H1 (cell line): ENCODE measurements at regions not wholly inside any gene's neighbourhood (a gene's known extent, or its start where the extent isn't known, plus 50 kb on each side); places are given as distances from the start of the nearest gene placed in this dataset.

ENCODE experiments used
- CTCF ChIA-PET: fragments of 300-600 bp; sonication (Branson Sonifier 250); formaldehyde crosslinking; loops from one replicate; lab custom pipeline; 2021; ENCODE audit not compliant: partially characterized antibody; lab: Charles Lee
- POLR2A ChIA-PET: fragments of 300-600 bp; sonication (Branson Sonifier 250); formaldehyde crosslinking; loops from one replicate; lab custom pipeline; 2021; ENCODE audit warnings: inconsistent platforms; ENCODE audit not compliant: partially characterized antibody; lab: Charles Lee
- DNase-seq, 2 experiments: peaks; one replicate each; pipeline versions ENCODE4 v3.0.0 to v3.0.0-alpha.2; 2010 to 2022; ENCODE audit warnings: low spot score in 2 of 2, low read depth in 1 of 2, mixed read lengths in 1 of 2
- FAIRE-seq: peaks from 2 replicates; lab custom pipeline; 2011; peaks lifted over from hg19 to GRCh38; lab: Jason Lieb, UNC
- H2AFZ ChIP-seq: 2 replicates; pipeline ENCODE4 v1.8.1; 2012; ENCODE audit warnings: low read length, inconsistent platforms
- H2AK5ac ChIP-seq: 2 replicates; pipeline ENCODE4 v1.6.1; 2013; ENCODE audit warnings: low read depth, low read length
- H2BK120ac ChIP-seq: replicated peaks from 2 replicates; pipeline ENCODE3; 2013; ENCODE audit warnings: low read depth, low read length, inconsistent platforms
- H2BK12ac ChIP-seq: 2 replicates; pipeline ENCODE4 v1.6.1; 2013; ENCODE audit warnings: low read depth, low read length
- H2BK15ac ChIP-seq: 2 replicates; pipeline ENCODE4 v1.6.1; 2013; ENCODE audit warnings: low read length
- H2BK20ac ChIP-seq: 2 replicates; pipeline ENCODE4 v1.6.1; 2013; ENCODE audit warnings: low read length
- H2BK5ac ChIP-seq: 2 replicates; pipeline ENCODE4 v1.6.1; 2013; ENCODE audit warnings: low read depth, low read length
- H3K14ac ChIP-seq: 2 replicates; pipeline ENCODE4 v1.6.1; 2013; ENCODE audit warnings: inconsistent platforms; ENCODE audit not compliant: insufficient read length
- H3K18ac ChIP-seq: 2 replicates; pipeline ENCODE4 v1.6.1; 2013; ENCODE audit warnings: low read length; ENCODE audit errors: extremely low read depth
- H3K23ac ChIP-seq: 2 replicates; pipeline ENCODE4 v1.6.1; 2013; ENCODE audit warnings: inconsistent platforms; ENCODE audit not compliant: insufficient read length
- H3K23me2 ChIP-seq: 2 replicates; pipeline ENCODE4 v1.6.1; 2013; ENCODE audit warnings: low read depth, low read length
- H3K27ac ChIP-seq: 2 replicates; pipeline ENCODE4 v1.6.1; 2011; ENCODE audit warnings: low read depth, low read length, inconsistent platforms
- H3K27me3 ChIP-seq, 4 experiments: replicated peaks in 1 of 4; 1 replicate in 1 of 4; 2 replicates in 3 of 4; pipeline versions ENCODE4 v1.6.1 to v1.8.1; 2011 to 2013; ENCODE audit warnings: low read length in 3 of 4, mild to moderate bottlenecking in 3 of 4, inconsistent platforms in 2 of 4, mixed read lengths in 2 of 4, moderate library complexity in 1 of 4; ENCODE audit not compliant: control insufficient read depth in 3 of 4, insufficient read depth in 3 of 4; ENCODE audit errors: extremely low read depth in 1 of 4
- H3K36me3 ChIP-seq, 4 experiments: 2 replicates each; pipeline versions ENCODE4 v1.6.1 to v1.8.1; 2011 to 2013; ENCODE audit warnings: mild to moderate bottlenecking in 4 of 4, low read length in 3 of 4, moderate library complexity in 2 of 4, control low read depth in 1 of 4, inconsistent platforms in 1 of 4; ENCODE audit not compliant: insufficient read depth in 4 of 4, control insufficient read depth in 2 of 4
- H3K4ac ChIP-seq: replicated peaks from 2 replicates; pipeline ENCODE3; 2013; ENCODE audit warnings: low read length, low read depth, mixed read lengths, inconsistent platforms; ENCODE audit not compliant: insufficient read length
- H3K4me1 ChIP-seq, 4 experiments: replicated peaks in 1 of 4; 1 replicate in 1 of 4; 2 replicates in 3 of 4; pipeline versions ENCODE4 v1.6.1 to v1.8.1; 2011 to 2013; ENCODE audit warnings: low read length in 3 of 4, inconsistent platforms in 2 of 4, mixed read lengths in 1 of 4; ENCODE audit not compliant: insufficient read depth in 4 of 4, control insufficient read depth in 3 of 4
- H3K4me2 ChIP-seq, 2 experiments: 2 replicates each; pipeline versions ENCODE4 v1.6.1 to v1.8.1; 2011 to 2013; ENCODE audit warnings: low read depth in 2 of 2, low read length in 2 of 2, control low read depth in 1 of 2, inconsistent platforms in 1 of 2, mild to moderate bottlenecking in 1 of 2; ENCODE audit not compliant: insufficient read depth in 1 of 2
- H3K4me3 ChIP-seq, 4 experiments: fragments of 200-600, 300-600 bp in 1 of 4; sonication (generic), shearing (Covaris generic), sonication (Bioruptor Twin) in 1 of 4; 2 replicates each; pipeline versions ENCODE4 v1.5.1 to v1.8.1; 2011 to 2016; ENCODE audit warnings: low read length in 4 of 4, low read depth in 3 of 4, control low read depth in 2 of 4, inconsistent platforms in 2 of 4, mild to moderate bottlenecking in 2 of 4, mixed read lengths in 1 of 4, moderate library complexity in 1 of 4; ENCODE audit not compliant: insufficient read depth in 2 of 4; ENCODE audit errors: extremely low read depth in 1 of 4
- H3K56ac ChIP-seq: replicated peaks from 2 replicates; pipeline ENCODE3; 2013; ENCODE audit warnings: low read depth, mild to moderate bottlenecking, mixed read lengths, low read length, inconsistent platforms; ENCODE audit not compliant: insufficient read length
- H3K79me1 ChIP-seq: 2 replicates; pipeline ENCODE4 v1.6.1; 2013; ENCODE audit warnings: low read depth, low read length, control low read depth
- H3K79me2 ChIP-seq, 2 experiments: 2 replicates each; pipeline versions ENCODE4 v1.6.1 to v1.8.1; 2012 to 2013; ENCODE audit warnings: low read length in 2 of 2, mild to moderate bottlenecking in 2 of 2, inconsistent platforms in 1 of 2; ENCODE audit not compliant: insufficient read depth in 2 of 2, control insufficient read depth in 1 of 2
- H3K9ac ChIP-seq, 4 experiments: replicated peaks in 1 of 4; 1 replicate in 1 of 4; 2 replicates in 3 of 4; pipeline versions ENCODE4 v1.6.1 to v1.8.1; 2011 to 2013; ENCODE audit warnings: low read depth in 3 of 4, low read length in 3 of 4, control low read depth in 2 of 4, mild to moderate bottlenecking in 2 of 4, moderate library complexity in 2 of 4, inconsistent platforms in 1 of 4; ENCODE audit errors: extremely low read depth in 1 of 4
- H3K9me3 ChIP-seq, 2 experiments: 2 replicates each; pipeline versions ENCODE4 v1.6.1 to v1.8.1; 2012 to 2013; ENCODE audit warnings: mild to moderate bottlenecking in 2 of 2, moderate library complexity in 2 of 2, control low read depth in 1 of 2, inconsistent platforms in 1 of 2, low read depth in 1 of 2, low read length in 1 of 2, mixed read lengths in 1 of 2; ENCODE audit not compliant: insufficient read depth in 2 of 2
- H4K20me1 ChIP-seq, 2 experiments: replicated peaks in 1 of 2; 2 replicates each; pipeline versions ENCODE3 to v1.8.1; 2011 to 2013; ENCODE audit warnings: inconsistent platforms in 2 of 2, low read length in 2 of 2, mild to moderate bottlenecking in 1 of 2; ENCODE audit not compliant: insufficient read depth in 2 of 2, control insufficient read depth in 1 of 2
- H4K5ac ChIP-seq: 2 replicates; pipeline ENCODE4 v1.6.1; 2013; ENCODE audit warnings: low read length, low read depth, mixed read lengths, inconsistent platforms; ENCODE audit not compliant: insufficient read length
- H4K8ac ChIP-seq: 2 replicates; pipeline ENCODE4 v1.8.0; 2013; ENCODE audit warnings: mild to moderate bottlenecking, moderate library complexity, low read length, inconsistent platforms; ENCODE audit not compliant: insufficient read depth; ENCODE audit errors: extremely low read depth
- H4K91ac ChIP-seq: replicated peaks from 2 replicates; pipeline ENCODE3; 2013; ENCODE audit warnings: low read length, mixed read lengths, inconsistent platforms; ENCODE audit not compliant: insufficient read length
- ASH2L ChIP-seq: fragments of 200-600, 300-600 bp; sonication (generic); IDR thresholded peaks from one replicate; pipeline ENCODE4 v1.7.1; 2017; ENCODE audit warnings: low read length
- BCL11A ChIP-seq, 2 experiments: IDR thresholded peaks; one replicate each; pipeline ENCODE4 v1.6.1; 2011; ENCODE audit warnings: low read depth in 2 of 2, low read length in 2 of 2, mild to moderate bottlenecking in 2 of 2
- CEBPB ChIP-seq: IDR thresholded peaks from 2 replicates; pipeline ENCODE4 v1.6.1; 2012; ENCODE audit warnings: low read depth, low read length
- EP300 ChIP-seq, 2 experiments: IDR thresholded peaks; 1 replicate in 1 of 2; 2 replicates in 1 of 2; pipeline ENCODE4 v1.6.1; 2011 to 2012; ENCODE audit warnings: low read depth in 2 of 2, low read length in 2 of 2, mild to moderate bottlenecking in 2 of 2, borderline replicate concordance in 1 of 2, inconsistent platforms in 1 of 2, moderate library complexity in 1 of 2
- JUND ChIP-seq: IDR thresholded peaks from 2 replicates; pipeline ENCODE4 v1.6.1; 2011; ENCODE audit warnings: mild to moderate bottlenecking, improper control_type of control experiment, low read length
- RBBP5 ChIP-seq: IDR thresholded peaks from 2 replicates; pipeline ENCODE4 v1.7.1; 2012; ENCODE audit warnings: low read depth, mild to moderate bottlenecking, inconsistent platforms, low read length, moderate library complexity, borderline replicate concordance
- RXRA ChIP-seq: IDR thresholded peaks from 2 replicates; pipeline ENCODE4 v1.6.1; 2011; ENCODE audit warnings: low read depth, mild to moderate bottlenecking, low read length, moderate library complexity; ENCODE audit not compliant: insufficient read depth
- SIN3A ChIP-seq, 2 experiments: IDR thresholded peaks in 1 of 2; conservative IDR thresholded peaks in 1 of 2; 2 replicates each; pipeline ENCODE4 v1.6.1; 2011 to 2012; ENCODE audit warnings: low read length in 2 of 2, improper control_type of control experiment in 1 of 2, low read depth in 1 of 2, mild to moderate bottlenecking in 1 of 2
- SIRT6 ChIP-seq: IDR thresholded peaks from one replicate; pipeline ENCODE4 v1.7.1; 2012; ENCODE audit warnings: low read length, inconsistent platforms
- SIX5 ChIP-seq: IDR thresholded peaks from 2 replicates; pipeline ENCODE4 v1.6.1; 2011; ENCODE audit warnings: mild to moderate bottlenecking, low read depth, low read length
- TEAD4 ChIP-seq: IDR thresholded peaks from 2 replicates; pipeline ENCODE4 v1.6.1; 2012; ENCODE audit warnings: low read depth, low read length, inconsistent platforms, mixed read lengths
- WGBS, 2 experiments: shearing (Covaris generic) in 1 of 2; methylation state at CpG; one replicate each; pipeline versions ENCODE4 v1.1.6 to v1.1.7; 2013 to 2015; ENCODE audit warnings: low lambda C conversion rate in 2 of 2, mixed read lengths in 2 of 2, inconsistent platforms in 1 of 2, low coverage in 1 of 2, missing lambda C conversion rate in 1 of 2; ENCODE audit not compliant: insufficient replicate concordance in 2 of 2, insufficient coverage in 1 of 2, insufficient read length in 1 of 2; ENCODE audit errors: extremely low coverage in 1 of 2, missing lambda C conversion rate in 1 of 2; 5-methylcytosine and 5-hydroxymethylcytosine counted together
- TF ChIP-seq, protein P1 (sequence below): IDR thresholded peaks from 2 replicates; pipeline ENCODE4 v1.6.1; 2012; ENCODE audit warnings: inconsistent platforms
- TF ChIP-seq, protein P2 (sequence below): IDR thresholded peaks from 2 replicates; pipeline ENCODE4 v1.6.1; 2011; ENCODE audit warnings: low read length, improper control_type of control experiment

DNA sequence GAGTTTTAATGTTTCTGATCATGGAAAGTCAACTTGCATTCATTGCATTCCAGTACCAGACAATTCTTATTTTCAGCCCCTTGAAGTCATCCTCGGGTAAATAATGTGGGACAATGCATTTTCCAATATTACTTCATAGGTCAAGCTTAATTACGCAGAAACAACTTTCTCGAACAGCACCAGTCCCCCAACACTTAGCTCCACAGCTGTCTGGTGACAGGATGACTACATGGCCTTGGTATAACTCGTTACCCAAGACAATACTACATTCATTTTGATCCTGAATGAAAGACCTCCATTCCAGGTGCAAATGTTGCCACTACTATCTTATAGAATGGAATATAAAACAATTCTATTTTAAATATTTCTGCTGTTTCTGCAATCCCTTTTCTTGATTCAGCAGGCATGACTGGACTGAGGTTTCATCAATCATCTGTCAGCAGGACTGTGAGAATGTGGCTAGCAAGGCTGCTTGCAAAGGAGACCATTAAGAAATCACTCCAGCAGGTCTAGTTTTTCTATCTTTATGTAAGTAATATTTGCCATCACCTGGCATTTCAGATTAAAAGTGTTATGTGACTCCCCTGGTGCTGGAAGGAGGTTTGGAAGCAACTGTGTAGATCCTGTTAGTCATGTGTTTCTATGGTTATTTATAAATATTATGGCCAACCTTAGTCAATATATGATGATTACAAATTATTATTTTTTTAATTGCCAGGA lies 147.9 kb downstream of the HAO1 start:
- H4K8ac ChIP-seq: no peak overlapping the region
- no peak overlapping the region for H4K5ac ChIP-seq
- H2BK5ac ChIP-seq: no peak overlapping the region
- CTCF ChIA-PET: no interaction called here
- H3K23me2 ChIP-seq: no peaks in the 10 kb centered on the region; the same call in 1 of the 2 replicates
- POLR2A ChIA-PET: no interaction called here
- H2BK15ac ChIP-seq: no peak overlapping the region
- no peak overlapping the region for H3K4me2 ChIP-seq
- FAIRE-seq: no peak
- H3K4ac ChIP-seq: no peak overlapping the region
- H2BK120ac ChIP-seq: no peak overlapping the region
- H3K4me3 ChIP-seq: no peak overlapping the region
- DNase-seq: no peak
- H2BK12ac ChIP-seq: no peak overlapping the region
- H3K79me2 ChIP-seq: no peaks in the 10 kb centered on the region
- H3K36me3 ChIP-seq: no peaks in the 10 kb centered on the region
- H3K9ac ChIP-seq: no peak overlapping the region
- H2AK5ac ChIP-seq: no peak overlapping the region
- 95% methylated on average over 4 of the region's 4 CpGs; no CpG with 5 or more reads in 1 of the 2 experiments for WGBS, 2 experiments
- no peaks in the 10 kb centered on the region for H4K20me1 ChIP-seq
- no peak overlapping the region for H3K14ac ChIP-seq
- no peak overlapping the region for H2AFZ ChIP-seq
- H3K79me1 ChIP-seq: no peaks in the 10 kb centered on the region
- no peak overlapping the region for H2BK20ac ChIP-seq
- no peak overlapping the region for H3K27ac ChIP-seq
- no peaks in the 10 kb centered on the region for H3K27me3 ChIP-seq
- no peak overlapping the region for H3K56ac ChIP-seq
- H3K4me1 ChIP-seq: no peaks in the 10 kb centered on the region
- H3K9me3 ChIP-seq: no peaks in the 10 kb centered on the region
- H4K91ac ChIP-seq: no peak overlapping the region
- H3K23ac ChIP-seq: no peak overlapping the region
- no peak overlapping the region for H3K18ac ChIP-seq
- TF ChIP-seq SIRT6 (no peak), SIX5 (no peak), BCL11A (IDR thresholded peaks at IDR 0.05; ENCODE audit: low read depth in 2 of 2, low read length in 2 of 2) (no peak), SIN3A (conservative IDR thresholded peaks at IDR 0.05 in 1 of 2, IDR thresholded peaks at IDR 0.05 in 1 of 2; ENCODE audit: low read depth in 1 of 2, low read length in 2 of 2) (no peak), RXRA (no peak), CEBPB (no peak), RBBP5 (no peak), TEAD4 (no peak), EP300 (IDR thresholded peaks at IDR 0.05; ENCODE audit: borderline replicate concordance in 1 of 2, low read depth in 2 of 2, low read length in 2 of 2) (no peak), JUND (no peak), ASH2L (no peak)
- TF ChIP-seq, protein P1, sequence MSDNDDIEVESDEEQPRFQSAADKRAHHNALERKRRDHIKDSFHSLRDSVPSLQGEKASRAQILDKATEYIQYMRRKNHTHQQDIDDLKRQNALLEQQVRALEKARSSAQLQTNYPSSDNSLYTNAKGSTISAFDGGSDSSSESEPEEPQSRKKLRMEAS: no peak
- TF ChIP-seq, protein P2, sequence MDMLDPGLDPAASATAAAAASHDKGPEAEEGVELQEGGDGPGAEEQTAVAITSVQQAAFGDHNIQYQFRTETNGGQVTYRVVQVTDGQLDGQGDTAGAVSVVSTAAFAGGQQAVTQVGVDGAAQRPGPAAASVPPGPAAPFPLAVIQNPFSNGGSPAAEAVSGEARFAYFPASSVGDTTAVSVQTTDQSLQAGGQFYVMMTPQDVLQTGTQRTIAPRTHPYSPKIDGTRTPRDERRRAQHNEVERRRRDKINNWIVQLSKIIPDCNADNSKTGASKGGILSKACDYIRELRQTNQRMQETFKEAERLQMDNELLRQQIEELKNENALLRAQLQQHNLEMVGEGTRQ: no peak
